CD4-positive, alpha-beta T cell treated with Interleukin-21 for 1 hour (primary cell): ENCODE measurements at regions not wholly inside any gene's neighbourhood (a gene's known extent, or its start where the extent isn't known, plus 50 kb on each side); places are given as distances from the start of the nearest gene placed in this dataset.

Experiments
- DNase-seq: peaks from one replicate; pipeline ENCODE4 v3.0.0-alpha.2; 2020

- no peak for DNase-seq
Observed at GRCh38 chr15:39365873-39366272, 215.0 kb upstream of the THBS1 start.

GRCh38 chr15:39367596-39367995 lies 213.3 kb upstream of the THBS1 start:
- DNase-seq, result no peak

- no peak for DNase-seq
Observed at GRCh38 chr15:39369768-39370167, 211.1 kb upstream of the THBS1 start.

- DNase-seq, result no peak
Observed at GRCh38 chr15:39376371-39376909, 204.4 kb upstream of the THBS1 start.

GRCh38 chr15:39381517-39381916 lies 199.4 kb upstream of the THBS1 start:
- no peak for DNase-seq

GRCh38 chr15:39388118-39388517 lies 192.8 kb upstream of the THBS1 start:
- DNase-seq, result no peak

GRCh38 chr15:39391230-39391629 lies 189.6 kb upstream of the THBS1 start:
- DNase-seq, result no peak

GRCh38 chr15:39392469-39393047 lies 188.3 kb upstream of the THBS1 start:
- no peak for DNase-seq

- no peak for DNase-seq
Observed at GRCh38 chr15:39393575-39394335, 187.1 kb upstream of the THBS1 start.

- DNase-seq, result no peak
Observed at GRCh38 chr15:39394496-39394895, 186.4 kb upstream of the THBS1 start.

GRCh38 chr15:39396979-39397615 lies 183.8 kb upstream of the THBS1 start:
- DNase-seq, result no peak

GRCh38 chr15:39397883-39398282 lies 183.0 kb upstream of the THBS1 start:
- no peak for DNase-seq

GRCh38 chr15:39399600-39399999 lies 181.3 kb upstream of the THBS1 start:
- no peak for DNase-seq

GRCh38 chr15:39400002-39400401 lies 180.9 kb upstream of the THBS1 start:
- DNase-seq, result no peak

GRCh38 chr15:39400821-39401550 lies 179.9 kb upstream of the THBS1 start:
- DNase-seq, result no peak

- no peak for DNase-seq
Observed at GRCh38 chr15:39403640-39404117, 177.2 kb upstream of the THBS1 start.

GRCh38 chr15:39404767-39405181 lies 176.1 kb upstream of the THBS1 start:
- DNase-seq, result no peak

GRCh38 chr15:39406485-39406884 lies 174.4 kb upstream of the THBS1 start:
- no peak for DNase-seq

GRCh38 chr15:39407116-39407515 lies 173.8 kb upstream of the THBS1 start:
- no peak for DNase-seq

- no peak for DNase-seq
Observed at GRCh38 chr15:39409876-39410530, 170.9 kb upstream of the THBS1 start.

- no peak for DNase-seq
Observed at GRCh38 chr15:39411102-39411989, 169.5 kb upstream of the THBS1 start.

- DNase-seq, result no peak
Observed at GRCh38 chr15:39413558-39413957, 167.3 kb upstream of the THBS1 start.
